ENCODE measurements at regions not wholly inside any gene's neighbourhood (a gene's known extent, or its start where the extent isn't known, plus 50 kb on each side); places are given as distances from the start of the nearest gene placed in this dataset.

DNA sequence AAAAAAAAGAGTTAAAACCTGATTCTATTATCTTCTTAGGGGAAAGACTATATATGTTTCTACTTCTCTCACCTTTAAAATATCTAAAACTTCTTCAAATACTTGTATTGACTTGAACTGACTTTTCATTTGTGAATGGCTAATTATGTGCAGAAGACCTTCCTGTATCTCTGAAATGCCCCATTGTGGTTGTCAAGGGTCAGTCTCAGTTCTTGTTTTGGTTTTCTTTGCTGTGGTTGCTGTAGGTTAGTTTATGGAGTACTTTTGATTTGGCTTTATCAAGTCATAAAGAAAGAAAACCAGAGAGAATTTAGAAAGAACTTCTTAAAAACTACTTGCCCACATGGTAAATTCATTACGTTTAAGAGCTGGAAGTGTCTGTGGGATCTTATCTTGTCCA lies 345.3 kb upstream of the POU1F1 start:
- no peak overlapping the region for H3K23ac ChIP-seq (ENCODE audit: low read length in 2 of 2)
- H2BK5ac ChIP-seq (ENCODE audit: low read depth, low read length, poor library complexity, severe bottlenecking), result no peak overlapping the region
- H4K91ac ChIP-seq (ENCODE audit: low read length), result no peak overlapping the region
- H3K36me3 ChIP-seq (ENCODE audit: control insufficient read depth in 1 of 2, insufficient read depth in 2 of 2, low read depth in 1 of 2, low read length in 2 of 2), result no peaks in the 10 kb centered on the region
- H3K27ac ChIP-seq (ENCODE audit: low read length, poor library complexity, severe bottlenecking), result no peak overlapping the region
- H3K4me3 ChIP-seq (ENCODE audit: insufficient read depth in 1 of 2, low read depth in 1 of 2, low read length in 2 of 2), result no peak overlapping the region
- H3K4ac ChIP-seq (ENCODE audit: low read depth in 1 of 2, low read length in 2 of 2), result no peak overlapping the region
- no peaks in the 10 kb centered on the region for H3K4me1 ChIP-seq (ENCODE audit: control insufficient read depth, insufficient read depth, low read depth, low read length)
- H2BK15ac ChIP-seq (ENCODE audit: low read depth, poor library complexity, severe bottlenecking), result no peak overlapping the region
- H2AFZ ChIP-seq (ENCODE audit: low read depth, low read length), result no peak overlapping the region
- no peak overlapping the region for H2BK120ac ChIP-seq (ENCODE audit: low read depth, low read length)
- H3K14ac ChIP-seq (ENCODE audit: low read length in 2 of 2), result no peak overlapping the region
- H4K8ac ChIP-seq (ENCODE audit: low read length), result no peak overlapping the region
- H3K18ac ChIP-seq (ENCODE audit: low read depth in 1 of 2, low read length in 2 of 2), result no peak overlapping the region
- no peak overlapping the region for H3K9ac ChIP-seq (ENCODE audit: low read length)
- no peak overlapping the region for H2AK5ac ChIP-seq (ENCODE audit: low read length, severe bottlenecking)
- no peaks in the 10 kb centered on the region for H3K79me1 ChIP-seq (replicated peaks; ENCODE audit: low read length, poor library complexity, severe bottlenecking)
- no CpG with 5 or more reads among the region's 1 CpG for WGBS
- H3K27me3 ChIP-seq (ENCODE audit: control insufficient read depth in 1 of 2, insufficient read depth in 1 of 2, low read length in 2 of 2), result no peaks in the 10 kb centered on the region
- DNase-seq, result no peak
- H2BK12ac ChIP-seq (ENCODE audit: low read length in 2 of 2), result no peak overlapping the region
- H3K4me2 ChIP-seq (ENCODE audit: low read length, poor library complexity, severe bottlenecking), result no peak overlapping the region
- no peaks in the 10 kb centered on the region for H3K9me3 ChIP-seq (ENCODE audit: control insufficient read depth, low read length)

DNA sequence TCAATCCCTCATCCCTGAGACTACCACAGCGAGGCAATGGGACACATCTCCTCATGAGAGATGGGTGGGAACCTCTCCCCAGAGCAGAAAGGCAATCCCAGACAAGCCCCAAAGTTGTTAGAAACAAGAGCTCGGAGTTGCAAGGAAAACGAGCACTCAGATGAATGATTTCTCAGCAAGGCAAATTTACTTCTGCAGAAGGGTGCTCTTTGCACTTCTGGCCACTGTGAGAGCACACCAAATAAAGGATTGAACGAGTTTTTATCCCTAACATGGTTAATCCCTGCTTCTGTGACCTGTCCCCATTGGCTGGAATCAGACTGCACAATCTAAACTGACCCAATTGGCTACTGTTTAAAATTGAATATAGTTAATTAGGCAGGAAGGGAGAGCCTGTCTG lies 339.1 kb upstream of the POU1F1 start:
- H3K79me1 ChIP-seq (replicated peaks; ENCODE audit: low read length, poor library complexity, severe bottlenecking), result no peaks in the 10 kb centered on the region
- no peak for DNase-seq
- 56% methylated on average over 4 of the region's 4 CpGs for WGBS

DNA sequence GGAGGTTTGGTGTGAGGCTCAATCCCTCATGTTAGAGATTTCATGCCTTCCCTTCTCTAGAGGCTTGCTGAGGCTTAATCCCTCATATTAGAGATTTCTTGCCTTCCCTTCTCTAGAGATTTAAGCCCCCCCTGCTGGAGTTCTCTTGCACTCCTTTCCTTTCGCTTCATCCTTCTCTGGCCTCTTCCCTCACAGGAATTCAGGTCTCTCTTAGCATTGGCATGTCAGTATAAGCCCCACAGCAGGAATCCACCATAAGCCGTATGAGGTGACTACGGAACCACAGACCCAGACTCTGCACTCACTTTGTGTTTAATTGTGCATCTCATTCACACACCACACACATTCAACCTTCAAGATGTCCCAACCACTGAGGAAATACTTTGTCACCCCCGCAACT lies 338.6 kb upstream of the POU1F1 start:
- H3K14ac ChIP-seq (ENCODE audit: low read length in 2 of 2), result no peak overlapping the region
- no peaks in the 10 kb centered on the region for H3K79me1 ChIP-seq (replicated peaks; ENCODE audit: low read length, poor library complexity, severe bottlenecking)
- H3K4ac ChIP-seq (ENCODE audit: low read depth in 1 of 2, low read length in 2 of 2), result no peak overlapping the region
- no peak overlapping the region for H2AFZ ChIP-seq (ENCODE audit: low read depth, low read length)
- H3K4me1 ChIP-seq (ENCODE audit: control insufficient read depth, insufficient read depth, low read depth, low read length), result no peaks in the 10 kb centered on the region
- H2BK15ac ChIP-seq (ENCODE audit: low read depth, poor library complexity, severe bottlenecking), result no peak overlapping the region
- H3K27me3 ChIP-seq (ENCODE audit: control insufficient read depth in 1 of 2, insufficient read depth in 1 of 2, low read length in 2 of 2), result no peaks in the 10 kb centered on the region
- H3K9me3 ChIP-seq (ENCODE audit: control insufficient read depth, low read length), result peaks cover 21% of the 10 kb centered on the region
- no peaks in the 10 kb centered on the region for H3K36me3 ChIP-seq (ENCODE audit: control insufficient read depth in 1 of 2, insufficient read depth in 2 of 2, low read depth in 1 of 2, low read length in 2 of 2)
- H2AK5ac ChIP-seq (ENCODE audit: low read length, severe bottlenecking), result no peak overlapping the region
- H3K23ac ChIP-seq (ENCODE audit: low read length in 2 of 2), result no peak overlapping the region
- no peak overlapping the region for H3K18ac ChIP-seq (ENCODE audit: low read depth in 1 of 2, low read length in 2 of 2)
- H3K27ac ChIP-seq (ENCODE audit: low read length, poor library complexity, severe bottlenecking), result no peak overlapping the region
- H3K4me2 ChIP-seq (ENCODE audit: low read length, poor library complexity, severe bottlenecking), result no peak overlapping the region
- H4K91ac ChIP-seq (ENCODE audit: low read length), result no peak overlapping the region
- no peak overlapping the region for H2BK5ac ChIP-seq (ENCODE audit: low read depth, low read length, poor library complexity, severe bottlenecking)
- H4K8ac ChIP-seq (ENCODE audit: low read length), result no peak overlapping the region
- no peak overlapping the region for H2BK12ac ChIP-seq (ENCODE audit: low read length in 2 of 2)
- DNase-seq, result no peak
- H2BK120ac ChIP-seq (ENCODE audit: low read depth, low read length), result no peak overlapping the region
- H3K4me3 ChIP-seq (ENCODE audit: insufficient read depth in 1 of 2, low read depth in 1 of 2, low read length in 2 of 2), result no peak overlapping the region
- no peak overlapping the region for H3K9ac ChIP-seq (ENCODE audit: low read length)
- 82% methylated on average over 4 of the region's 4 CpGs for WGBS

More for the DNA sequence above, 339.1 kb upstream of the POU1F1 start:
- Histone ChIP-seq H3K9ac (ENCODE audit: low read length) (no peak overlapping the region), H2BK15ac (ENCODE audit: low read depth, poor library complexity, severe bottlenecking) (no peak overlapping the region), H2BK120ac (ENCODE audit: low read depth, low read length) (no peak overlapping the region), H3K9me3 (ENCODE audit: control insufficient read depth, low read length) (peaks cover 21% of the 10 kb centered on the region), H3K27ac (ENCODE audit: low read length, poor library complexity, severe bottlenecking) (no peak overlapping the region), H4K8ac (ENCODE audit: low read length) (no peak overlapping the region), H3K4ac (ENCODE audit: low read depth in 1 of 2, low read length in 2 of 2) (no peak overlapping the region), H2BK12ac (ENCODE audit: low read length in 2 of 2) (no peak overlapping the region), H2AFZ (ENCODE audit: low read depth, low read length) (no peak overlapping the region), H3K27me3 (ENCODE audit: control insufficient read depth in 1 of 2, insufficient read depth in 1 of 2, low read length in 2 of 2) (no peaks in the 10 kb centered on the region), H3K4me3 (ENCODE audit: insufficient read depth in 1 of 2, low read depth in 1 of 2, low read length in 2 of 2) (no peak overlapping the region), H3K4me1 (ENCODE audit: control insufficient read depth, insufficient read depth, low read depth, low read length) (no peaks in the 10 kb centered on the region), H4K91ac (ENCODE audit: low read length) (no peak overlapping the region), H3K4me2 (ENCODE audit: low read length, poor library complexity, severe bottlenecking) (no peak overlapping the region), H3K14ac (ENCODE audit: low read length in 2 of 2) (no peak overlapping the region), H3K36me3 (ENCODE audit: control insufficient read depth in 1 of 2, insufficient read depth in 2 of 2, low read depth in 1 of 2, low read length in 2 of 2) (no peaks in the 10 kb centered on the region), H3K18ac (ENCODE audit: low read depth in 1 of 2, low read length in 2 of 2) (no peak overlapping the region), H3K23ac (ENCODE audit: low read length in 2 of 2) (no peak overlapping the region), H2AK5ac (ENCODE audit: low read length, severe bottlenecking) (no peak overlapping the region), H2BK5ac (ENCODE audit: low read depth, low read length, poor library complexity, severe bottlenecking) (no peak overlapping the region)

DNA sequence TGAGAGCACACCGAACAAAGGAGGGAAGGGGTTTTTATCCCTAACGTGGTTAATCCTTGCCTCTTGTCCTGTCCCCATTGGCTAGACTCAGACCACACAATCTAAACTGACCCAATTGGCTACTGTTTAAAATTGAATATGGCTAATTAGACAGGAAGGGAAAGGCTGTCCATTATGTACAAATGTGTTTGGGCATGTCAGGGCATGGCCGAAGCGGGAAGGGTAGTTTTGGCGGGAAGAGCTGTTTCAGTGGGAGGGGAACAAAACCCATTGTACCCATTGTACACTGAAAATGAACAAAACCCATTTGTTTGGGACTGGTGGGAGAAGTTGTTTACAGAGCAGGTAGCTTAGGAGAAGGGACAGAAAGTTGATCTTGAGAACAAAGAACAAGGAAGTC lies 330.9 kb upstream of the POU1F1 start:
- Histone ChIP-seq H3K14ac (ENCODE audit: low read length in 2 of 2) (no peak overlapping the region), H3K18ac (ENCODE audit: low read depth in 1 of 2, low read length in 2 of 2) (no peak overlapping the region), H3K27ac (ENCODE audit: low read length, poor library complexity, severe bottlenecking) (no peak overlapping the region), H2BK5ac (ENCODE audit: low read depth, low read length, poor library complexity, severe bottlenecking) (no peak overlapping the region), H3K4me3 (ENCODE audit: insufficient read depth in 1 of 2, low read depth in 1 of 2, low read length in 2 of 2) (no peak overlapping the region), H3K9ac (ENCODE audit: low read length) (no peak overlapping the region), H2AK5ac (ENCODE audit: low read length, severe bottlenecking) (no peak overlapping the region), H2BK120ac (ENCODE audit: low read depth, low read length) (no peak overlapping the region), H3K79me1 (replicated peaks; ENCODE audit: low read length, poor library complexity, severe bottlenecking) (no peaks in the 10 kb centered on the region), H3K23ac (ENCODE audit: low read length in 2 of 2) (no peak overlapping the region), H4K91ac (ENCODE audit: low read length) (no peak overlapping the region), H2AFZ (ENCODE audit: low read depth, low read length) (no peak overlapping the region), H2BK12ac (ENCODE audit: low read length in 2 of 2) (no peak overlapping the region), H4K8ac (ENCODE audit: low read length) (no peak overlapping the region), H3K27me3 (ENCODE audit: control insufficient read depth in 1 of 2, insufficient read depth in 1 of 2, low read length in 2 of 2) (no peaks in the 10 kb centered on the region), H3K4me1 (ENCODE audit: control insufficient read depth, insufficient read depth, low read depth, low read length) (no peaks in the 10 kb centered on the region), H2BK15ac (ENCODE audit: low read depth, poor library complexity, severe bottlenecking) (no peak overlapping the region), H3K4me2 (ENCODE audit: low read length, poor library complexity, severe bottlenecking) (no peak overlapping the region), H3K36me3 (ENCODE audit: control insufficient read depth in 1 of 2, insufficient read depth in 2 of 2, low read depth in 1 of 2, low read length in 2 of 2) (no peaks in the 10 kb centered on the region), H3K9me3 (ENCODE audit: control insufficient read depth, low read length) (peaks cover 29% of the 10 kb centered on the region), H3K4ac (ENCODE audit: low read depth in 1 of 2, low read length in 2 of 2) (no peak overlapping the region)
- 79% methylated on average over 5 of the region's 5 CpGs for WGBS
- no peak for DNase-seq
